ENCODE measurements at regions not wholly inside any gene's neighbourhood (a gene's known extent, or its start where the extent isn't known, plus 50 kb on each side); places are given as distances from the start of the nearest gene placed in this dataset.

DNA sequence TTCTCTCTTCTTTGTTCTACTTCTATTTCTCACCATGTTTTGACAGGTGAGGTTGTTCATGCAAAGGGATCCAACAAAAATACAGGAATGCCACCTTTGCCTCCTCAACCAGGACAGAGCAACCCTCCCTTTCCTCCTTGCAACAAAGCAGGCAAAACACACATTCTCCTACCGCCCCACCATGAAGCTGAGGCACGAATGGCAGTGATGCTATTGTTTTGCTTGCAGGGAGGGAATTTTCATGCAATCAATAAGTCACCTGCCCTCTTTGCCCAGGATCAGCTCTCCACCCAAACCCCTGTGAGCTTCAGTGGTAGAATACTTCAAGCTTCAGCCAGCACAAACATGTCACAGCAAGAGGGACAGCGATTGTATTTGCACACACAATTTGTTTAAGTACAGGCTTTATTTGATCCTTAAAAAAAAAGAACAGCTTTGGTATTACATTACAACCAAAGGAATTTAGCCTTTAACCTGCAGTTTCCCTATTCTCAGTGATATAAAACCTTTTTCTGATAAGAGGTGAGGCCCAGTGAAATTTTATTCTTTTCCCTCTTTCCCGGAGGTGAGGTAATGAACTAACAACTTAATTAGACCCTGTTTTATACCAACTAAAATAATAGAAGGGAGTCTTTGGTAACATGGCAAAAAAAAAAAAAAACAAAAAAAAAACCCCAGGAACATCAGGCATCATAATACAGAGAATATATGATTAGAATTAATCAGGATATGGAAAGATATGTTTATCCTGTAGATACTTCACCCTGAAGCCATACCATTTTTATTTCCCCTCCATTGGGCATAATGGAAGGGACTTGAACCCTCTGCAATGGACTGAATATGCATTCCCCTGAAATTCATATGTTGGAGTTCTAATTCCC, 87.0 kb upstream of the EEA1 start:
- no peaks in the 10 kb centered on the region for H3K79me2 ChIP-seq (ENCODE audit: insufficient read depth, low read length)
- H3K27ac ChIP-seq (ENCODE audit: low read depth, low read length) = no peak overlapping the region
- intact Hi-C loops (cut with micrococcal nuclease) = no loop called here
- H3K4me3 ChIP-seq (replicated peaks in 1 of 2; ENCODE audit: low read depth in 1 of 2, low read length in 2 of 2) = no peak overlapping the region
- no peaks in the 10 kb centered on the region; the same call in 1 of the 2 replicates for H3K9me2 ChIP-seq (ENCODE audit: insufficient read depth)
- no TSS peak for BruUV-seq (replicated peaks)
- ChIA-PET POLR2A (no interaction called here), CTCF (no interaction called here), RAD21 (ENCODE audit: low non-redundant PET in 1 of 2, low total read pairs in 2 of 2, uncharacterized antibody in 2 of 2, unreplicated experiment in 2 of 2) (no interaction called here)
- H3K36me3 ChIP-seq (ENCODE audit: control insufficient read depth in 1 of 2, insufficient read depth in 2 of 2, low read length in 2 of 2) = no peaks in the 10 kb centered on the region
- H4K20me1 ChIP-seq (ENCODE audit: insufficient read depth) = no peaks in the 10 kb centered on the region
- DNase-seq (ENCODE audit: low read depth, low spot score) = no peak
- H3K9me3 ChIP-seq (ENCODE audit: control insufficient read depth in 1 of 2, insufficient read depth in 1 of 2, low read depth in 1 of 2, low read length in 2 of 2) = no peaks in the 10 kb centered on the region
- H3K4me1 ChIP-seq (ENCODE audit: control insufficient read depth in 1 of 2, insufficient read depth in 2 of 2, low read length in 2 of 2) = peaks cover 3 to 16% of the 10 kb centered on the region in 2 experiments; a peak in 3 of 4 replicates
- no peak for TF ChIP-seq ZFX (IDR thresholded peaks at IDR 0.05)
- no peak for TF ChIP-seq JUND (IDR thresholded peaks at IDR 0.05)
- TF ChIP-seq FOSL1 (IDR thresholded peaks at IDR 0.05; ENCODE audit: low read depth) = no peak
- TF ChIP-seq ZNF274 (IDR thresholded peaks at IDR 0.05; ENCODE audit: low read depth, low read length) = no peak
- TF ChIP-seq POLR2A (IDR thresholded peaks at IDR 0.05; ENCODE audit: borderline replicate concordance, extremely low read depth, insufficient read depth, insufficient read length) = no peak
- TF ChIP-seq TCF7L2 (IDR thresholded peaks at IDR 0.05; ENCODE audit: borderline replicate concordance, extremely low read depth, insufficient read depth, insufficient read length) = no peak
- TF ChIP-seq, protein P1, sequence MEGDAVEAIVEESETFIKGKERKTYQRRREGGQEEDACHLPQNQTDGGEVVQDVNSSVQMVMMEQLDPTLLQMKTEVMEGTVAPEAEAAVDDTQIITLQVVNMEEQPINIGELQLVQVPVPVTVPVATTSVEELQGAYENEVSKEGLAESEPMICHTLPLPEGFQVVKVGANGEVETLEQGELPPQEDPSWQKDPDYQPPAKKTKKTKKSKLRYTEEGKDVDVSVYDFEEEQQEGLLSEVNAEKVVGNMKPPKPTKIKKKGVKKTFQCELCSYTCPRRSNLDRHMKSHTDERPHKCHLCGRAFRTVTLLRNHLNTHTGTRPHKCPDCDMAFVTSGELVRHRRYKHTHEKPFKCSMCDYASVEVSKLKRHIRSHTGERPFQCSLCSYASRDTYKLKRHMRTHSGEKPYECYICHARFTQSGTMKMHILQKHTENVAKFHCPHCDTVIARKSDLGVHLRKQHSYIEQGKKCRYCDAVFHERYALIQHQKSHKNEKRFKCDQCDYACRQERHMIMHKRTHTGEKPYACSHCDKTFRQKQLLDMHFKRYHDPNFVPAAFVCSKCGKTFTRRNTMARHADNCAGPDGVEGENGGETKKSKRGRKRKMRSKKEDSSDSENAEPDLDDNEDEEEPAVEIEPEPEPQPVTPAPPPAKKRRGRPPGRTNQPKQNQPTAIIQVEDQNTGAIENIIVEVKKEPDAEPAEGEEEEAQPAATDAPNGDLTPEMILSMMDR (IDR thresholded peaks at IDR 0.05 in 2 of 3, conservative IDR thresholded peaks at IDR 0.05 in 1 of 3; ENCODE audit: borderline replicate concordance in 1 of 3, insufficient read depth in 1 of 3, low read depth in 2 of 3, low read length in 2 of 3) = no peak
- no peak for TF ChIP-seq SIN3A (IDR thresholded peaks at IDR 0.05; ENCODE audit: low read depth)
- TF ChIP-seq, protein P2, sequence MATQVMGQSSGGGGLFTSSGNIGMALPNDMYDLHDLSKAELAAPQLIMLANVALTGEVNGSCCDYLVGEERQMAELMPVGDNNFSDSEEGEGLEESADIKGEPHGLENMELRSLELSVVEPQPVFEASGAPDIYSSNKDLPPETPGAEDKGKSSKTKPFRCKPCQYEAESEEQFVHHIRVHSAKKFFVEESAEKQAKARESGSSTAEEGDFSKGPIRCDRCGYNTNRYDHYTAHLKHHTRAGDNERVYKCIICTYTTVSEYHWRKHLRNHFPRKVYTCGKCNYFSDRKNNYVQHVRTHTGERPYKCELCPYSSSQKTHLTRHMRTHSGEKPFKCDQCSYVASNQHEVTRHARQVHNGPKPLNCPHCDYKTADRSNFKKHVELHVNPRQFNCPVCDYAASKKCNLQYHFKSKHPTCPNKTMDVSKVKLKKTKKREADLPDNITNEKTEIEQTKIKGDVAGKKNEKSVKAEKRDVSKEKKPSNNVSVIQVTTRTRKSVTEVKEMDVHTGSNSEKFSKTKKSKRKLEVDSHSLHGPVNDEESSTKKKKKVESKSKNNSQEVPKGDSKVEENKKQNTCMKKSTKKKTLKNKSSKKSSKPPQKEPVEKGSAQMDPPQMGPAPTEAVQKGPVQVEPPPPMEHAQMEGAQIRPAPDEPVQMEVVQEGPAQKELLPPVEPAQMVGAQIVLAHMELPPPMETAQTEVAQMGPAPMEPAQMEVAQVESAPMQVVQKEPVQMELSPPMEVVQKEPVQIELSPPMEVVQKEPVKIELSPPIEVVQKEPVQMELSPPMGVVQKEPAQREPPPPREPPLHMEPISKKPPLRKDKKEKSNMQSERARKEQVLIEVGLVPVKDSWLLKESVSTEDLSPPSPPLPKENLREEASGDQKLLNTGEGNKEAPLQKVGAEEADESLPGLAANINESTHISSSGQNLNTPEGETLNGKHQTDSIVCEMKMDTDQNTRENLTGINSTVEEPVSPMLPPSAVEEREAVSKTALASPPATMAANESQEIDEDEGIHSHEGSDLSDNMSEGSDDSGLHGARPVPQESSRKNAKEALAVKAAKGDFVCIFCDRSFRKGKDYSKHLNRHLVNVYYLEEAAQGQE (IDR thresholded peaks at IDR 0.05; ENCODE audit: low read depth) = no peak
- TF ChIP-seq ELF1 (IDR thresholded peaks at IDR 0.05; ENCODE audit: borderline replicate concordance, low read depth) = no peak
- TF ChIP-seq, protein P3, sequence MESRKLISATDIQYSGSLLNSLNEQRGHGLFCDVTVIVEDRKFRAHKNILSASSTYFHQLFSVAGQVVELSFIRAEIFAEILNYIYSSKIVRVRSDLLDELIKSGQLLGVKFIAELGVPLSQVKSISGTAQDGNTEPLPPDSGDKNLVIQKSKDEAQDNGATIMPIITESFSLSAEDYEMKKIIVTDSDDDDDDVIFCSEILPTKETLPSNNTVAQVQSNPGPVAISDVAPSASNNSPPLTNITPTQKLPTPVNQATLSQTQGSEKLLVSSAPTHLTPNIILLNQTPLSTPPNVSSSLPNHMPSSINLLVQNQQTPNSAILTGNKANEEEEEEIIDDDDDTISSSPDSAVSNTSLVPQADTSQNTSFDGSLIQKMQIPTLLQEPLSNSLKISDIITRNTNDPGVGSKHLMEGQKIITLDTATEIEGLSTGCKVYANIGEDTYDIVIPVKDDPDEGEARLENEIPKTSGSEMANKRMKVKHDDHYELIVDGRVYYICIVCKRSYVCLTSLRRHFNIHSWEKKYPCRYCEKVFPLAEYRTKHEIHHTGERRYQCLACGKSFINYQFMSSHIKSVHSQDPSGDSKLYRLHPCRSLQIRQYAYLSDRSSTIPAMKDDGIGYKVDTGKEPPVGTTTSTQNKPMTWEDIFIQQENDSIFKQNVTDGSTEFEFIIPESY (IDR thresholded peaks at IDR 0.05; ENCODE audit: extremely low read depth, insufficient replicate concordance, low read length) = no peak
- TF ChIP-seq, protein P4, sequence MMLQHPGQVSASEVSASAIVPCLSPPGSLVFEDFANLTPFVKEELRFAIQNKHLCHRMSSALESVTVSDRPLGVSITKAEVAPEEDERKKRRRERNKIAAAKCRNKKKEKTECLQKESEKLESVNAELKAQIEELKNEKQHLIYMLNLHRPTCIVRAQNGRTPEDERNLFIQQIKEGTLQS (IDR thresholded peaks at IDR 0.05) = no peak
- TF ChIP-seq YY1 (IDR thresholded peaks at IDR 0.05; ENCODE audit: extremely low read depth, insufficient replicate concordance, low read depth, low read length) = no peak
- TF ChIP-seq CEBPB (IDR thresholded peaks at IDR 0.05; ENCODE audit: low read depth) = no peak
- no peak for TF ChIP-seq CBX3 (IDR thresholded peaks at IDR 0.05; ENCODE audit: low read depth)
- TF ChIP-seq EGR1 (IDR thresholded peaks at IDR 0.05; ENCODE audit: low read depth) = no peak
- TF ChIP-seq EZH2 (IDR thresholded peaks at IDR 0.05) = no peak
- no peak for TF ChIP-seq SRF (IDR thresholded peaks at IDR 0.05; ENCODE audit: low read depth)
- TF ChIP-seq SP1 (IDR thresholded peaks at IDR 0.05; ENCODE audit: low read depth) = no peak
- H3K27me3 ChIP-seq (ENCODE audit: insufficient read depth, low read length) = no peaks in the 10 kb centered on the region
- H2AFZ ChIP-seq (ENCODE audit: low read depth, low read length, poor library complexity, severe bottlenecking) = no peak overlapping the region
- H3K9ac ChIP-seq (ENCODE audit: low read length) = no peak overlapping the region
- H3K4me2 ChIP-seq (ENCODE audit: low read length) = no peak overlapping the region
- no peak for ATAC-seq
